HepG2 (cell line): ENCODE measurements at regions not wholly inside any gene's neighbourhood (a gene's known extent, or its start where the extent isn't known, plus 50 kb on each side); places are given as distances from the start of the nearest gene placed in this dataset.

ENCODE experiments used
- ATAC-seq: fragments of 200-7000 bp; cut with Tn5 transposase; 3 replicates; pipeline ENCODE4 v1.9.1; 2020; ENCODE audit warnings: mild to moderate bottlenecking, moderate library complexity
- BruUV-seq: library from RNA; stranded (reverse); fragments of 400-500 nt; replicated peaks from 2 replicates; lab custom pipeline; 2021; lab: Mats Ljungman, UMichigan
- CTCF ChIA-PET: fragments of 300-600 bp; formaldehyde crosslinking; extraction: SDS; loops from one replicate; lab custom pipeline; 2021; ENCODE audit warnings: low total read pairs, inconsistent platforms, low intra/inter-chr PET ratio; lab: Yijun Ruan, JAX
- POLR2A ChIA-PET: fragments of 350-600 bp; sonication (Branson Sonifier 250); formaldehyde crosslinking; loops from one replicate; lab custom pipeline; 2020; ENCODE audit warnings: antibody characterized with exemption, inconsistent platforms; lab: Yijun Ruan, JAX
- DNase-seq: peaks from one replicate; pipeline ENCODE4 v3.0.0-alpha.2; 2015; ENCODE audit warnings: low spot score
- FAIRE-seq: peaks from 3 replicates; lab custom pipeline; 2011; peaks lifted over from hg19 to GRCh38; lab: Jason Lieb, UNC
- H2AFZ ChIP-seq: one replicate; pipeline ENCODE4 v1.6.1; 2011; ENCODE audit warnings: low read length, inconsistent platforms
- H3K27ac ChIP-seq: fragments of 300-600 bp; 3 replicates; pipeline ENCODE4 v1.8.0; 2011; ENCODE audit warnings: mixed run types, mild to moderate bottlenecking, mixed read lengths, low read length, inconsistent platforms; ENCODE audit not compliant: insufficient read depth; ENCODE audit errors: extremely low read length
- H3K27me3 ChIP-seq, 2 experiments: fragments of 200-600 bp in 1 of 2; 2 replicates in 1 of 2; 3 replicates in 1 of 2; pipeline versions ENCODE4 v1.6.0 to v1.8.0; 2011; ENCODE audit warnings: low read length in 2 of 2, mild to moderate bottlenecking in 2 of 2, moderate library complexity in 2 of 2, inconsistent platforms in 1 of 2; ENCODE audit not compliant: insufficient read depth in 2 of 2, control insufficient read depth in 1 of 2
- H3K36me3 ChIP-seq, 2 experiments: fragments of 200-600 bp in 1 of 2; replicated peaks in 1 of 2; 2 replicates in 1 of 2; 3 replicates in 1 of 2; pipeline versions ENCODE4 v1.5.1 to v1.8.0; 2011; ENCODE audit warnings: low read length in 2 of 2, inconsistent platforms in 1 of 2; ENCODE audit not compliant: insufficient read depth in 2 of 2, control insufficient read depth in 1 of 2
- H3K4me1 ChIP-seq: 2 replicates; pipeline ENCODE4 v1.5.1; 2012; ENCODE audit warnings: low read length, inconsistent platforms; ENCODE audit not compliant: insufficient read depth
- H3K4me2 ChIP-seq: 2 replicates; pipeline ENCODE4 v1.6.0; 2011; ENCODE audit warnings: low read depth, low read length, inconsistent platforms
- H3K4me3 ChIP-seq, 3 experiments: fragments of 200-600 bp in 1 of 3; sonication (generic), shearing (Covaris generic) in 1 of 3; replicated peaks in 1 of 3; 2 replicates each; pipeline ENCODE4 v1.5.1; 2011 to 2016; ENCODE audit warnings: low read length in 3 of 3, inconsistent platforms in 2 of 3, low read depth in 2 of 3, mild to moderate bottlenecking in 2 of 3, control low read depth in 1 of 3, mixed read lengths in 1 of 3; ENCODE audit not compliant: insufficient read depth in 1 of 3
- H3K79me2 ChIP-seq: one replicate; pipeline ENCODE4 v1.6.1; 2011; ENCODE audit warnings: low read length, inconsistent platforms; ENCODE audit not compliant: insufficient read depth
- H3K9ac ChIP-seq: 2 replicates; pipeline ENCODE4 v1.6.0; 2011; ENCODE audit warnings: mild to moderate bottlenecking, low read depth, low read length, inconsistent platforms; ENCODE audit not compliant: insufficient read depth
- H3K9me3 ChIP-seq: 2 replicates; pipeline ENCODE4 v1.5.1; 2012; ENCODE audit warnings: mild to moderate bottlenecking, low read length
- H4K20me1 ChIP-seq: 2 replicates; pipeline ENCODE4 v1.6.0; 2011; ENCODE audit warnings: inconsistent platforms, mild to moderate bottlenecking, low read length, moderate library complexity; ENCODE audit not compliant: insufficient read depth
- HIVEP1 ChIP-seq: sonication (generic); formaldehyde crosslinking; IDR thresholded peaks from 2 replicates; pipeline ENCODE4 v1.4.0; 2020; ENCODE audit warnings: mild to moderate bottlenecking, missing genetic modification reagents
- HMGXB4 ChIP-seq, 2 experiments: sonication (generic) in 1 of 2; formaldehyde crosslinking in 1 of 2; IDR thresholded peaks; 2 replicates each; pipeline versions ENCODE4 v1.4.0 to v1.6.1; 2018 to 2020; ENCODE audit warnings: missing genetic modification reagents in 2 of 2, borderline replicate concordance in 1 of 2, low read depth in 1 of 2, mild to moderate bottlenecking in 1 of 2, missing biosample characterization in 1 of 2
- RERE ChIP-seq: IDR thresholded peaks from 2 replicates; pipeline ENCODE4 v1.6.1; 2016; ENCODE audit warnings: low read depth, missing genetic modification reagents, missing compliant biosample characterization
- SP140L ChIP-seq: sonication (generic); formaldehyde crosslinking; IDR thresholded peaks from 2 replicates; pipeline ENCODE4 v1.4.0; 2020; ENCODE audit warnings: missing genetic modification reagents, borderline replicate concordance
- ZBTB43 ChIP-seq: sonication (generic); formaldehyde crosslinking; conservative IDR thresholded peaks from 2 replicates; pipeline ENCODE4 v1.4.0; 2020; ENCODE audit warnings: missing genetic modification reagents
- ZC3H13 ChIP-seq: sonication (generic); formaldehyde crosslinking; IDR thresholded peaks from 2 replicates; pipeline ENCODE4 v1.8.1; 2023; ENCODE audit warnings: mild to moderate bottlenecking, missing genetic modification reagents, moderate library complexity
- ZNF232 ChIP-seq: sonication (generic); formaldehyde crosslinking; IDR thresholded peaks from 2 replicates; pipeline ENCODE4 v1.4.0; 2020; ENCODE audit warnings: missing genetic modification reagents, borderline replicate concordance
- ZNF3 ChIP-seq: IDR thresholded peaks from 2 replicates; pipeline ENCODE4 v1.7.0; 2017; ENCODE audit warnings: inconsistent platforms
- ZNF558 ChIP-seq: sonication (generic); formaldehyde crosslinking; IDR thresholded peaks from 2 replicates; pipeline ENCODE4 v1.9.0; 2022; ENCODE audit warnings: mild to moderate bottlenecking, missing genetic modification reagents, borderline replicate concordance
- ZNF777 ChIP-seq: sonication (generic); formaldehyde crosslinking; IDR thresholded peaks from 2 replicates; pipeline ENCODE4 v1.4.0; 2020; ENCODE audit warnings: missing genetic modification reagents
- ZNF790 ChIP-seq: sonication (generic); formaldehyde crosslinking; IDR thresholded peaks from 2 replicates; pipeline ENCODE4 v1.8.0; 2022; ENCODE audit warnings: missing genetic modification reagents, mild to moderate bottlenecking, borderline replicate concordance
- in situ Hi-C: cut with HindIII; loops from 2 replicates; pipeline ENCODE4 v1.10.0; 2017; ENCODE audit warnings: low pct_unique_long_range_greater_than_20kb; ENCODE audit not compliant: extremely low pct_ligation_motif_present
- intact Hi-C: fragments of 100-400 bp; cut with micrococcal nuclease; formaldehyde crosslinking; loops from one replicate; pipeline ENCODE4 v1.10.0; 2022; ENCODE audit not compliant: unreplicated experiment

DNA sequence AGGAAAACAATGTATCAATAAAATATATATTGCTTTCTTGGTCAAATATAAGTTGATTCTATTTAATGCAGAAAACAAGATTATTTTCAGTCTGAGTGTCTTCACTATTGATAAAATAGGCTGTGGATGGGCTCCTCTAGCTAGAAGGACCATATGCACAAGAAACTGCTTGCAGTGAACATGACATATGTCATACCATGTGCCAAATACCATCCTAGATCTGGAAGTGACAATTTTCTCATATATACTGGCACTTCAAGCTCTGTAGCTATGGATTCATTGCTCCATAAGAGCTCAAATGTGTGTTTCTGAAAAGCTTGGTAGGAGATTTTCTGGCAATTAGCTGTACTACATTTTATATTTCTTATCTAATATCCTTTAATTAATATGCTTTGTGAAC is 95.6 kb upstream of the CDH6 start:
- H3K4me2 ChIP-seq = no peak overlapping the region
- intact Hi-C loops (no loop called here), in situ Hi-C loops (no loop called here)
- no peaks in the 10 kb centered on the region; the same call in 1 of the 2 replicates for H3K9me3 ChIP-seq
- H3K4me1 ChIP-seq = no peaks in the 10 kb centered on the region
- POLR2A ChIA-PET = no interaction called here
- no peak for DNase-seq
- no peaks in the 10 kb centered on the region for H3K27me3 ChIP-seq
- no peak for TF ChIP-seq ZNF232
- no peak for TF ChIP-seq SP140L (CRISPR knock-in tag)
- no peak for TF ChIP-seq ZC3H13
- no peak for TF ChIP-seq RERE (CRISPR knock-in tag)
- TF ChIP-seq ZNF3 (CRISPR knock-in tag) = no peak
- no peak for TF ChIP-seq ZBTB43 (CRISPR knock-in tag)
- TF ChIP-seq ZNF777 = no peak
- no peak for TF ChIP-seq HMGXB4 (CRISPR knock-in tag; IDR thresholded peaks at IDR 0.05; ENCODE audit: borderline replicate concordance in 1 of 2, low read depth in 1 of 2)
- no peak for TF ChIP-seq ZNF558
- no peak for TF ChIP-seq ZNF790 (CRISPR knock-in tag)
- TF ChIP-seq HIVEP1 (CRISPR knock-in tag) = no peak
- no peak overlapping the region for H3K9ac ChIP-seq
- H3K27ac ChIP-seq = no peak overlapping the region
- H2AFZ ChIP-seq = no peak overlapping the region
- no peak for FAIRE-seq
- no peaks in the 10 kb centered on the region for H4K20me1 ChIP-seq
- no peaks in the 10 kb centered on the region for H3K79me2 ChIP-seq
- CTCF ChIA-PET = no interaction called here
- BruUV-seq = no TSS peak
- H3K36me3 ChIP-seq = no peaks in the 10 kb centered on the region
- ATAC-seq = no peak
- no peak overlapping the region for H3K4me3 ChIP-seq
